Psoas muscle (tissue), 7 donors: ENCODE measurements at regions not wholly inside any gene's neighbourhood (a gene's known extent, or its start where the extent isn't known, plus 50 kb on each side); places are given as distances from the start of the nearest gene placed in this dataset.
A peak's percentile ranks its signal among the peaks of the same experiment; 100 is the strongest.

Source experiments
- ATAC-seq, 4 donors: fragments of 200-7000 bp; cut with Tn5 transposase; one replicate each; pipeline ENCODE4 v1.9.1; 2020; ENCODE audit warnings: moderate library complexity in 3 of 4, mild to moderate bottlenecking in 2 of 4
- DNase-seq, 2 donors: peaks; one replicate each; pipeline ENCODE4 v3.0.0-alpha.2; 2020
- H3K27ac ChIP-seq: fragments of 200-600 bp; one replicate; pipeline ENCODE4 v1.8.0; 2022
- H3K27me3 ChIP-seq, 3 donors: fragments of 200-600 bp in 1 of 3; one replicate each; pipeline versions ENCODE4 v1.6.1 to v1.8.0; 2013 to 2022; ENCODE audit warnings: low read length in 2 of 3, mild to moderate bottlenecking in 2 of 3, moderate library complexity in 1 of 3; ENCODE audit not compliant: insufficient read depth in 3 of 3
- H3K36me3 ChIP-seq, 2 donors: fragments of 200-600 bp in 1 of 2; one replicate each; pipeline versions ENCODE4 v1.6.1 to v1.8.0; 2013 to 2022; ENCODE audit warnings: low read depth in 1 of 2, mild to moderate bottlenecking in 1 of 2, moderate library complexity in 1 of 2; ENCODE audit not compliant: insufficient read depth in 1 of 2
- H3K4me1 ChIP-seq: fragments of 200-600 bp; one replicate; pipeline ENCODE4 v1.8.0; 2022
- H3K4me3 ChIP-seq: fragments of 200-600 bp; one replicate; pipeline ENCODE4 v1.8.0; 2022; ENCODE audit warnings: mild to moderate bottlenecking
- H3K9me3 ChIP-seq: fragments of 200-600 bp; one replicate; pipeline ENCODE4 v1.8.0; 2022
- WGBS, 3 donors: extraction: QIAGEN DNeasy Blood & Tissue Kit; methylation state at CpG; one replicate each; pipeline versions ENCODE4 v1.1.6 to v1.1.7; 2013; 5-methylcytosine and 5-hydroxymethylcytosine counted together
- intact Hi-C, 2 donors: fragments of 100-400 bp; cut with DNase I; formaldehyde crosslinking; loops; one replicate each; pipeline versions ENCODE4 v1.11.0 to v1.14.2; 2022
- TF ChIP-seq, protein P1 (sequence below): fragments of 200-600 bp; IDR thresholded peaks from one replicate; pipeline ENCODE4 v1.8.0; 2022; ENCODE audit warnings: antibody characterized with exemption
- donor health status: healthy with polysubstance abuse.
- donor health status: DM: no; HTN: no; CAD: no; lungs with moderate emphysema.
- donor health status: Bipolar disorder and iron deficiency.
- donor health status: healthy.
- donor health status: DM: yes; HTN: yes; CAD: no.
- donor health status: DM: no; HTN: no; CAD: no.
- donor health status: DM: yes; HTN: yes; CAD: no.

DNA sequence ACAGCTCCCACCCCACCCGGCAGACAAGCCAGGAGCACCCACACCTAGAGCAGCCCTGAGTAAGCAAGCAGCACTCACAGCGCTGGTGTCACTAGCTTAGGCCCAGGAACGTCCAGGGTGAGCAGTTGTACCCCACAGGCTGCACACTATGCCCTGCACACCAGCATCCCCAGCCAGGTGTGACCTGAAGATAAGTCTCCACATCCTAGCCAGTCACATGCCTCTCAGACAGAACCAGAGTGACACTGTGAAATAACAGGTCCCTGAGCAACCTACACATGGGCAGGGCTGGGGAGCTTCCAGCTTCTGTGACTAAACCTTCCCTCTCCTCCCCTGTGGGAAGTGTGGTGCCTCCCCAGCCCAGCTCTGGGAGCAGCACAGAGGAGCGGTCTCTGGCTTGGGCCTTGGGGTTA, 253.6 kb downstream of the UACA start:
- DNase-seq (no peak), ATAC-seq (no peak)
- H3K9me3 ChIP-seq, result peaks cover 16% of the 10 kb centered on the region
- 91 to 99% (median 96%) methylated on average over 4 of the region's 4 CpGs for WGBS, 3 donors
- peaks cover 13% of the 10 kb centered on the region for H3K4me1 ChIP-seq
- TF ChIP-seq, protein P1, sequence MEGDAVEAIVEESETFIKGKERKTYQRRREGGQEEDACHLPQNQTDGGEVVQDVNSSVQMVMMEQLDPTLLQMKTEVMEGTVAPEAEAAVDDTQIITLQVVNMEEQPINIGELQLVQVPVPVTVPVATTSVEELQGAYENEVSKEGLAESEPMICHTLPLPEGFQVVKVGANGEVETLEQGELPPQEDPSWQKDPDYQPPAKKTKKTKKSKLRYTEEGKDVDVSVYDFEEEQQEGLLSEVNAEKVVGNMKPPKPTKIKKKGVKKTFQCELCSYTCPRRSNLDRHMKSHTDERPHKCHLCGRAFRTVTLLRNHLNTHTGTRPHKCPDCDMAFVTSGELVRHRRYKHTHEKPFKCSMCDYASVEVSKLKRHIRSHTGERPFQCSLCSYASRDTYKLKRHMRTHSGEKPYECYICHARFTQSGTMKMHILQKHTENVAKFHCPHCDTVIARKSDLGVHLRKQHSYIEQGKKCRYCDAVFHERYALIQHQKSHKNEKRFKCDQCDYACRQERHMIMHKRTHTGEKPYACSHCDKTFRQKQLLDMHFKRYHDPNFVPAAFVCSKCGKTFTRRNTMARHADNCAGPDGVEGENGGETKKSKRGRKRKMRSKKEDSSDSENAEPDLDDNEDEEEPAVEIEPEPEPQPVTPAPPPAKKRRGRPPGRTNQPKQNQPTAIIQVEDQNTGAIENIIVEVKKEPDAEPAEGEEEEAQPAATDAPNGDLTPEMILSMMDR, result no peak
- H3K4me3 ChIP-seq, result no peak overlapping the region
- no peaks in the 10 kb centered on the region for H3K36me3 ChIP-seq
- H3K27ac ChIP-seq, result no peak overlapping the region
- H3K27me3 ChIP-seq, result no peaks in the 10 kb centered on the region
- intact Hi-C loops, result no loop called here

DNA sequence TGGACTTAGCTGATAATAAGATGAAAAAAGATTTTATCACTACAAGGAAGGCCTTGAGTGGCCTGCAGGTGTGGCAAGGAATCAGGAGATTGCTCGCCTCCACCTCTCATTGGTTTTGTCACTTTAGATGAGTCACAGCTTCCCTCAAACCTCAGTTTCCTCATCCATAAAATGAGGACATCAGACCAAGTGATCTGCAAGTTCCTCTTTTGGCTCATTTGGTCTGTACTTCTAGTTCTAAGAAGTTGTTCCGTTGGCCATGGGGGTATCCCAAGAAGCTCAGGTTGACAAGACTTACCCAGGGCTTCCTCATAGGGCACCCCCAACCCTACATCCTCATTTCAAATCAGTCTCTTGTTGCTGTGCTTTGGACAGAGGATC, 254.1 kb downstream of the UACA start:
- intact Hi-C loops, result no loop called here
- no peak overlapping the region for H3K4me3 ChIP-seq
- 88 to 90% (median 88%) methylated on average over 2 of the region's 2 CpGs for WGBS, 3 donors
- H3K36me3 ChIP-seq, result no peaks in the 10 kb centered on the region
- DNase-seq (no peak), ATAC-seq (no peak)
- H3K27me3 ChIP-seq, result no peaks in the 10 kb centered on the region
- peaks cover 16% of the 10 kb centered on the region for H3K9me3 ChIP-seq
- H3K4me1 ChIP-seq, result peaks cover 14% of the 10 kb centered on the region
- H3K27ac ChIP-seq, result no peak overlapping the region
- TF ChIP-seq, protein P1, result no peak

DNA sequence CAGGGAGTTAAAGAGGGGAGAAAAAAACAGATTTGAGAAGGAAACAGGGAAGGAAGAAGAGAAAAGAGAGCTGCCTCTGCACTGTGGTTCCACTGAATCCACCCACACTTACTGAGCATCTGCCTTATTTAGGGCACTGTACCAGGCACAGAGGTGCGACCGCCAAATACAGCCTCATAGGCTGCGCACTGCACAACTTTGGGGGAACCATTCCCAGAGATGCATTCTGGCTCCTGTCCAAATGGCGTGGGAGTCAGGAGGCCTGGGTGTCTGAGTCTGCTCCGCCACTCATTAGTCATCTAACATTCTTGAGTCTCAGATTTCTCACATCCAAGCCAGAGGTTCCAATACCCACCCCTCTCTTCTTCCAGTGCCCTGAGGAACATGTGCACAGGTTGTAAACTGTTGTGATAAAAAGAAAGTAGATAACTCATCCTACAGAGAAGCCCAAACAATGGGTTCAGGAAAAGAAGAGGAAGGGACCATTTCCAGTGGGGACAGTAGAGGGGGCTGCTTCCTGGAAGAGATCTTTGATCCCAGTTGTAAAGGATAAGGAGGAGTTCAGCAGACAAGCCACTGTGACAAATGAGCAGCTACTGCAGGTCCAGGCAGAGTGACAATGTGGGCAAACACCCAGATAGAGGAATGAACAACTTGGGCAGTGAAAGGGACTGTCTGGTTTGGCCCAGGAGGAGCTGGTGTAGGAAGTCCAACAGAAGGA, 254.6 kb downstream of the UACA start:
- TF ChIP-seq, protein P1, result no peak
- Histone ChIP-seq H3K36me3 (no peaks in the 10 kb centered on the region), H3K9me3 (peaks cover 16% of the 10 kb centered on the region), H3K4me1 (peaks cover 14% of the 10 kb centered on the region), H3K4me3 (no peak overlapping the region), H3K27ac (no peak overlapping the region), H3K27me3 (no peaks in the 10 kb centered on the region)
- ATAC-seq (peak; percentile 67 to 81 (median 74)), DNase-seq (no peak)
- WGBS, 3 donors, result 36 to 54% (median 45%) methylated on average over 5 of the region's 5 CpGs
- intact Hi-C loops, result no loop called here

DNA sequence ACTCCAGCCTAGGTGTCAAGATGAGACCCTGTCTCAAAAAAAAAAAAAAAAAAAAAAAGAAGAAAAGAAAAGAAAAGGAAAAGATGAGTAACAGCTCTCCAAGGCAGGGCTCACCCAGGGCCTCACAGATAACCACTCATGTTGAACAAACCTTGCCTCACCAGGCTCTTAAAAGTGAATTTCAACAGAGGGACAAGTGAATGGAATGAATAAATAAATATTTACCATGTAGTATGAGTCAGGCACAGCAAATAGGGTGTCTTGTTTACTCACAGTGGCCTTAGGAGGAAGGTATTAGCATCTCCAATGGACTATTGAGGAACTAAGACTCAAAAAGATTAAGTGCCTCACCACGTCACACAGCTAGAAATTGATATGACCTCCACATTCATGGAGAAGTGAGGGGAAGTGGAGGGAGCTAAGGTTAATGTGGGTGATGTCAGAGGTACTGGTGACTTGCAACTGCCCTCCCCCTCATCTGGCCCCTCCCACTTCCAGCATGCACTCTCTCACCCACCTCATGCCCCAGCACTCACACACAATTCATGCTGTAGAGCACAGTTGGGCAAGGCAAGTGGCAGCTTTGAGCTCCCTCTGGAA, 255.5 kb downstream of the UACA start:
- WGBS, 3 donors, result 88 to 92% (median 92%) methylated on average over 1 of the region's 1 CpG
- intact Hi-C loops, result no loop called here
- ATAC-seq (peak in 3 of 4 donors; percentile 13 to 35 (median 16)), DNase-seq (no peak)
- no peak overlapping the region for H3K27ac ChIP-seq
- peaks cover 16% of the 10 kb centered on the region for H3K9me3 ChIP-seq
- peaks cover 19% of the 10 kb centered on the region for H3K4me1 ChIP-seq
- H3K4me3 ChIP-seq, result no peak overlapping the region
- no peaks in the 10 kb centered on the region for H3K36me3 ChIP-seq
- no peaks in the 10 kb centered on the region for H3K27me3 ChIP-seq
- TF ChIP-seq, protein P1, result no peak
